GM18907 (cell line): ENCODE measurements at regions not wholly inside any gene's neighbourhood (a gene's known extent, or its start where the extent isn't known, plus 50 kb on each side); places are given as distances from the start of the nearest gene placed in this dataset.
"Not testable (repeated sequence)": the region's sequence is repeated elsewhere in the genome, so short reads cannot be mapped to it uniquely, and the experiment has no call there.

ENCODE experiments used
- ATAC-seq: cut with Tn5 transposase; IDR thresholded peaks from one replicate; pipeline ENCODE4 v1.9.1; 2021; ENCODE audit warnings: mild to moderate bottlenecking, moderate library complexity; ENCODE audit not compliant: unreplicated experiment

- ATAC-seq = no peak
These were observed 238.2 kb upstream of the RBBP8 start for GRCh38 chr18:22694954-22695353.

DNA sequence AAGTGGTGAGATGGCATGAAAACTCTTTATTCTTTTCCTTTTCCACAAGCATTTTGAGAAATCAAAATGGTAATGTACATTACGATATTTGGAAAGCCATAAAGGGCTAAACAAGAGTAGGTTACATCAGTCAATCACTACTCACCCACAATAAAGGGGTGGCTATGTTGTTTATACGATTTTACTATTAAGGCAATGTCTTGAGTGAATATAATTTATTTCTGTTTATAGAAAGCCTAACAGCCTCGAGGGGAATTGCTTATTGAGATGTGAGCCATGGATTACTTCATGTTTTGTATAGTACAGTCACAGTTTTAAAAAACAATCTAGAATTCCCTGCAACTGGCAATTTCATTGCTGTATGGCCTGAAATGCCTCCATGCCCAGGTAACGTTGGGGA, 237.5 kb upstream of the RBBP8 start:
- no peak for ATAC-seq

DNA sequence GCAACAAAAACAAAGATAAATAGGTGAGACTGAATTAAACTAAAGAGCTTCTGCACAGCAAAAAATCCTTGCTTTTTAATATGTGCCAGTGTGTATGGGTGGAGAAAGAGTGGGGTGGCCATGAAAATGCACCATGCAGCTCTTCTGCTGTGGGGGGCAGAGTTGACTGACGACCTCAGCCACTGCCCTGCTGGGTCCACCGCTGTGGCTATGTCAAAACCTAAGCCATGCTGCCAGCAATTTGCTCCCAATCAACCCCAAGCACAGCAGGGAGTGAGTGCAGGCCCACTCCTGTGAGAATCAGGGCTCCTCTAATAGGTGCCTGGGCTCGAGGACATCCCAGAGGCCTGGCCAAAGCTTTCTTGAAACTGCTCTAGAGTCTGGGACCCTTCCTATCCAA, 235.6 kb upstream of the RBBP8 start:
- no peak for ATAC-seq

GRCh38 chr18:22698711-22699110, 234.4 kb upstream of the RBBP8 start:
- ATAC-seq = no peak

GRCh38 chr18:22699629-22700028, 233.5 kb upstream of the RBBP8 start:
- ATAC-seq = no peak

- no peak for ATAC-seq
These were observed 232.2 kb upstream of the RBBP8 start for GRCh38 chr18:22700920-22701319.

- ATAC-seq = no peak
These were observed 231.8 kb upstream of the RBBP8 start for GRCh38 chr18:22701326-22701725.

GRCh38 chr18:22701795-22702194, 231.3 kb upstream of the RBBP8 start:
- no peak for ATAC-seq

GRCh38 chr18:22702806-22703205, 230.3 kb upstream of the RBBP8 start:
- ATAC-seq = no peak

DNA sequence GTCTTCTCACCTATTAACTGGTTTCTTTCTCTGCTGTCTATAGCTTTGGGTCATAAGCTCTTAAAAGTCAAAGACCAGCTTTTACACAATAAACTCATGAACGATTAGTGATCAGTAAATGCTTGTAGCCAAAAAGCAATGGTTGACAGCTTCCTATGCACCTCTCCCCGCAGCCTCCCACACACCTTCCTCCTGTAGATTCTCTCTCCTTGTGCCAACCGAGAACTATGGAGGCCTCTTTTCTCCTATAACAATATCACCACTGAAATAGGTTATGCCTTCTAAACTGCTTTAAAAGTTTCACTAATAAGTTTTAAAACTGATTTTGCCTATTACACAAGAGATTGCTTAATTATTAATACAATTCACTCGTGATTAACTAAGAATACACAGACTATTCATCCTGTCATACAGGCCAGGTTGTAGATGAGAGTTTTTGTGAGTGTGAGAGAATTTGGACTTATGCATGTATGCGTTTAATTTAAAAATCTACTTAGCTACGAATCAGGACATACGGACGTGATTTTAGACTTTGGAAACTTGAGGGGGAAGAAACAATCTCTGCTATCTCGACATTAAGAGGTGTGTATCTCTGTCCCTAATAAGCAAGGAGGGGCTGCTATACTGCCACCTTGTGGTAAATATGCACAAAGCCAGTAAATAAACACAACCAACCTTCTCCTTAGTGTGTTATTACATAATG, 229.1 kb upstream of the RBBP8 start:
- ATAC-seq = peak; percentile 84

- ATAC-seq = no peak
These were observed 228.6 kb upstream of the RBBP8 start for GRCh38 chr18:22704586-22704918.

GRCh38 chr18:22705328-22705727, 227.8 kb upstream of the RBBP8 start:
- ATAC-seq = no peak

GRCh38 chr18:22706025-22706424, 227.1 kb upstream of the RBBP8 start:
- not testable (repeated sequence) for ATAC-seq

GRCh38 chr18:22709288-22710060, 223.7 kb upstream of the RBBP8 start:
- no peak for ATAC-seq

DNA sequence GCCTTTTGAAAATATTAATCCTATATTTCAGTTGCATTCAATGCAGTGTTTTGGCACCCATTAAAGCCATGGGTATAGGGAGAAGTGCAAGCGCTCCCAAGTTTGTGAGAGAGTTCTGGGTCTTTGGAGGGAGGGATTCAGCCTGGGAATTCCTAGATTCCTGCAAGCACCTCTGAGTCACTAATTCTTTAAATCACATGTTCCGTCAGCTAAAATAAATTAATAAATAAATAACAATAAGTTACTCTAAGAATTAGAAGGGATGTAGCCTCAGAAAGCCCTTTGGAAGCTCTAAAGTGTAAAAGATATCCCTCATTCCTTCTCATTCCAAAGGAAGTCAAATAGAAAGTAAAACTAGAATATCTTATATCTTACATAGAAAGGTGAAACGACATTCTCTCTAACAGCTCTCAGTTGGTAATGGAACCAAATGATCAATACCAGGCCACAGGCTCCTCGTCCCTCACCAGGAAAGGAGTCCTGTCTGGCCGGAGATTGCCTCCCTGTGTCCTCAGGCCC, 222.4 kb upstream of the RBBP8 start:
- no peak for ATAC-seq

DNA sequence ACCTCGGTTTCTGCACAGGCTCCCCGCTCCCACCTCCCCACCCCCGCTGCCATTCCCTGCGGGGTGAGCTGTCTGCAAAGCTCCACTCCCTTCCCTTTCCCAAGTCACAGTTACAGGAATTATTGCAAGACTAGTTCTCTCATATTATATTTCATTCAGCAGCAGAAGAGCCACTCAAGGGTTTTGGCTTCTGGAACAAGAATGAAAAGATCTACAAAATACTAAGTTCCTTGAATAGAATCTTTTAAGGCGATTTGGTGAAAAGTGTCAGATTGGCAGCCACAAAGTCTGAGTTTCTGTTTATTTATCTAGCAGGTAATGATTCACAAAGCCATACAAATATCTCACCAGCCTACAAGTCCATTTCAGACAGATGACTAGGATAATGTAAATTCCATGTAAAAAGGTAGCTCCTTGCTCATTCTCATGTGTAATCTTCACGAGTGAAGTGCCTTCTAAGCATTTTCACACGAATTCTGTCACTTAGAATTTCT, 221.9 kb upstream of the RBBP8 start:
- no peak for ATAC-seq

DNA sequence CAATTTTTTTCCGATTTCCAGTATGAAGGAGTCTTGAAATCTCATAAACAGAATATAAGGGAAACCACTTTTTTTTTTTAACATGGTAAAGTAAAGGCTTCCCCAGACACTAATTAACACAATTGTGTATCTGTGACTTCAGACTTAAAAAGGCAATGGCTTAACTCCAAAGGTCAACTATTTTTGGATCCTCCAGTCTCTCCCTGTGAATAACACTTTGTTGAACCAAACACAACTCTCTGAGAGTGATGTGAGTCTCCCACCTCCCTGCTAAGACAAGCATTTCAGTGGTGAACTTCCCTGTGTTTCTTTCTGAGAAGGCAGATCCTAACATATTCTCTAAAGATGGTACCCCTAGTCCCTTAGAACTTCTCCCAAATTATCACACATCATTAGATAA, 219.6 kb upstream of the RBBP8 start:
- ATAC-seq = no peak

- not testable (repeated sequence) for ATAC-seq
These were observed 215.6 kb upstream of the RBBP8 start for GRCh38 chr18:22717536-22717935.

DNA sequence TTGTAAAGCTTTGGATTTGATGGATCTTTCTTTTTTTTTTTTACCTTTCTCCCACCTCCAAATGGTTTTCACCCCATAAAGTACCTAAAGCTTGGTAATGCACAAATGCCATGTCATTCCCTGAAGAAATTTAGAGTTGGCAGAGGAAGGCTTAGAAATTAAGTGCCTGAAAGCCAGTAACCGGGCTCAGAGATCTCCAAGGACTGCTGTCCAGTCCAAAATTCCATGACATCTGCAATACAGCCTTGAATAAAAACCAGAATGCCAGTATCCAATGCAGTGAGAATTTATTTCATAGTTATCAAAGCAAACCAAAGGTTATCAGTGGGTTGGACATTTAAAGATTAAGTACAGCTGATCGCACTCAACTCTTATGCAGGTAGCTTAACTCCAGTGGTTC, 209.9 kb upstream of the RBBP8 start:
- ATAC-seq = no peak

DNA sequence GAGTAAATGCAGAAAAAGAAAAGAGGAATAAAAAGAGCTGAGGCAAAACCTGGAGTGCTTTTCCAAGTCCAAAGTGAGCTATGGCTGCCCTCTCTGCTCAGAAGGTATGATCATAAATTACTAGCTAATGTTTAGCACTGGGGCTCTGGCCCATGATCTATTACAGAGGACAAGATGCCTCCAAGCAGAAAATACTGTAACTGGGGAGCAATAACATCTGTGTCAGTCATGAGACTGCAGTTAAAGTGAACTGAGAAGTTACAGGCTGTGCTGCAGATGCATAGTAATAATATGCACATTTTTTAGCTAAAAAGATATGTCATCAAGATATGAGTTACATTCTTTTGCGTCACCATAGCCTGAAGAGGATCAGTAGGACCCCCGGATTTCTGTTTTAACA, 209.4 kb upstream of the RBBP8 start:
- no peak for ATAC-seq

DNA sequence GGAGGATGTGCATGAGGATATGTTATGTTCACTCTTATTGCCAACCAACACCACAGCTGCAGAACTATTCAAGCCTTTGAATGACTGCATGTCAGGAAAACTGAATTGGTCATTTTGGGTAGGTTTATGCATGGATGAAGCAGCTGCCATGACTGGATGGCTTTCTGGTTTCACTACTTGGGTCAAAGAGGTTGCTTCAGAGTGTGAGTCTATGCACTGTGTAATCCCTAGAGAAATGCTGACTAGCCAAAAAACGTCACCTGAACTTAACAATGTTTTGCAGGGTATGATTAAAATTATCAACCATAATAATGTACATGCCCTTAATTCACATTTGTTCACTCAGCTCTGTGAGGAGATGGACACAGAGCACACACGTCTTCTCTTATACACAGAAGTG, 206.7 kb upstream of the RBBP8 start:
- ATAC-seq = no peak

DNA sequence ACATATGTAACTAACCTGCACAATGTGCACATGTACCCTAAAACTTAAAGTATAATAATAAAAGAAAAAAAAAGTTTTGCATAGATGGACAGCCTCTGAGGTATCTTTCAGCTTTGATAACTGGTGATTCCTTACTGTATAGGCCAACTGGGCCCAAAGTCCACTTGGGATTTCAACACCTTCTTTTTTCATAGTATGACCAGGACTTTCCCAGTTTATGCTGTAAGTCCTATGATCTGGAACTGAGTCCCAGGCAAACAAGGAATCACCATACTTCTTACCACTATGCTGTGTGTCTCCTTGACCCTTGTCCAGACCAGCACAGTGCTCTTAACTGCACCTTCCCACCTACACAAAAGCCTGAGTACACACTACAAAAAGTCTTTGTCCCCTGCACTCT, 205.1 kb upstream of the RBBP8 start:
- no peak for ATAC-seq
